ENCODE measurements at regions not wholly inside any gene's neighbourhood (a gene's known extent, or its start where the extent isn't known, plus 50 kb on each side); places are given as distances from the start of the nearest gene placed in this dataset.
A peak's percentile ranks its signal among the peaks of the same experiment; 100 is the strongest.

GRCh38 chr13:31898378-31899071, 133.0 kb upstream of the FRY start:
- no peak for DNase-seq

- no peak for DNase-seq
Observed at GRCh38 chr13:31901985-31902384, 129.6 kb upstream of the FRY start.

GRCh38 chr13:31903111-31903815, 128.3 kb upstream of the FRY start:
- DNase-seq = no peak

- peak in 1 of 3 experiments; percentile 43 for DNase-seq
Observed at GRCh38 chr13:31904941-31905824, 126.4 kb upstream of the FRY start.

- no peak for DNase-seq
Observed at GRCh38 chr13:31905961-31906360, 125.6 kb upstream of the FRY start.

- peak in 1 of 3 experiments; percentile 44 for DNase-seq
Observed at GRCh38 chr13:31908696-31909411, 122.7 kb upstream of the FRY start.

GRCh38 chr13:31909864-31910551, 121.6 kb upstream of the FRY start:
- DNase-seq = peak; percentile 46 to 82 (median 49)

GRCh38 chr13:31910633-31911032, 120.9 kb upstream of the FRY start:
- no peak for DNase-seq

GRCh38 chr13:31912647-31913401, 118.8 kb upstream of the FRY start:
- DNase-seq = peak in 1 of 3 experiments; percentile 17

- peak in 1 of 3 experiments; percentile 17 for DNase-seq
Observed at GRCh38 chr13:31913459-31913858, 118.1 kb upstream of the FRY start.

GRCh38 chr13:31914843-31915242, 116.7 kb upstream of the FRY start:
- no peak for DNase-seq

GRCh38 chr13:31918707-31919106, 112.9 kb upstream of the FRY start:
- DNase-seq = no peak

- DNase-seq = no peak
Observed at GRCh38 chr13:31919241-31919640, 112.3 kb upstream of the FRY start.

GRCh38 chr13:31919971-31920726, 111.4 kb upstream of the FRY start:
- DNase-seq = no peak

GRCh38 chr13:31920727-31921100, 110.9 kb upstream of the FRY start:
- DNase-seq = no peak

GRCh38 chr13:31922724-31923123, 108.8 kb upstream of the FRY start:
- no peak for DNase-seq

- DNase-seq = no peak
Observed at GRCh38 chr13:31923134-31923763, 108.3 kb upstream of the FRY start.

- no peak for DNase-seq
Observed at GRCh38 chr13:31925079-31925478, 106.5 kb upstream of the FRY start.

- DNase-seq = peak in 2 of 3 experiments; percentile 21 to 58
Observed at GRCh38 chr13:31927219-31927653, 104.3 kb upstream of the FRY start.

Data from NCI-H1417 (cell line).